ENCODE measurements at regions not wholly inside any gene's neighbourhood (a gene's known extent, or its start where the extent isn't known, plus 50 kb on each side); places are given as distances from the start of the nearest gene placed in this dataset.

DNA sequence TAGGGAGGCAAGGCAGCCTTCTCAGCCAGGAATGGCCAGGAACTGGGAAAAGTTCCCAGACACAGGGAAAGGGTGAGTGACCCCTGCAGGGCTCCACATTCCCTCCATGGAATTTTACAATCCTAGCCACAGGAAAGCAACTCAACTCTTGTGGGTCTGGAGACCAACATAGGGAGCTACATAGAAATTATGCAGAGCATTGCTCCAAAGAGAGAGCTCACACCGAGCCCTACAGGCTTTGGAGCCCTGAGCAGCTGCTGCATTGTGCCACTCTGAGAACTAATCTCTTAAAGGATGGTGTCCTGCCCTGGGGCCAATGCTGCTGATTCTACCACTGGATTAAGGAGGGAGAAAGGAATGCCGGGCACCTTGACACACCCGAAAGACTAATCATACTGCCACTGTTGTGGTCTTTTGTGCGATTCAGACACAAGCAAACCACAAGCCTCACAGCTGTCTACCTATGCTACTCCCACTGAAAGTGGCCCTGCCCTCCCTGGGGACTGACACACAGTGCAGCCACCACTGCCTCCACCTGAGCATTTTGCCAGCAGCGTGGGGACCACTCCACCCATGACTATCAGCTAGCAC lies 1089.8 kb upstream of the NUDT12 start:
- TF ChIP-seq, protein P1, sequence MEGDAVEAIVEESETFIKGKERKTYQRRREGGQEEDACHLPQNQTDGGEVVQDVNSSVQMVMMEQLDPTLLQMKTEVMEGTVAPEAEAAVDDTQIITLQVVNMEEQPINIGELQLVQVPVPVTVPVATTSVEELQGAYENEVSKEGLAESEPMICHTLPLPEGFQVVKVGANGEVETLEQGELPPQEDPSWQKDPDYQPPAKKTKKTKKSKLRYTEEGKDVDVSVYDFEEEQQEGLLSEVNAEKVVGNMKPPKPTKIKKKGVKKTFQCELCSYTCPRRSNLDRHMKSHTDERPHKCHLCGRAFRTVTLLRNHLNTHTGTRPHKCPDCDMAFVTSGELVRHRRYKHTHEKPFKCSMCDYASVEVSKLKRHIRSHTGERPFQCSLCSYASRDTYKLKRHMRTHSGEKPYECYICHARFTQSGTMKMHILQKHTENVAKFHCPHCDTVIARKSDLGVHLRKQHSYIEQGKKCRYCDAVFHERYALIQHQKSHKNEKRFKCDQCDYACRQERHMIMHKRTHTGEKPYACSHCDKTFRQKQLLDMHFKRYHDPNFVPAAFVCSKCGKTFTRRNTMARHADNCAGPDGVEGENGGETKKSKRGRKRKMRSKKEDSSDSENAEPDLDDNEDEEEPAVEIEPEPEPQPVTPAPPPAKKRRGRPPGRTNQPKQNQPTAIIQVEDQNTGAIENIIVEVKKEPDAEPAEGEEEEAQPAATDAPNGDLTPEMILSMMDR (conservative IDR thresholded peaks at IDR 0.05), result no peak
- no peak for TF ChIP-seq ZFX (IDR thresholded peaks at IDR 0.05)
